ENCODE measurements at regions not wholly inside any gene's neighbourhood (a gene's known extent, or its start where the extent isn't known, plus 50 kb on each side); places are given as distances from the start of the nearest gene placed in this dataset.

DNA sequence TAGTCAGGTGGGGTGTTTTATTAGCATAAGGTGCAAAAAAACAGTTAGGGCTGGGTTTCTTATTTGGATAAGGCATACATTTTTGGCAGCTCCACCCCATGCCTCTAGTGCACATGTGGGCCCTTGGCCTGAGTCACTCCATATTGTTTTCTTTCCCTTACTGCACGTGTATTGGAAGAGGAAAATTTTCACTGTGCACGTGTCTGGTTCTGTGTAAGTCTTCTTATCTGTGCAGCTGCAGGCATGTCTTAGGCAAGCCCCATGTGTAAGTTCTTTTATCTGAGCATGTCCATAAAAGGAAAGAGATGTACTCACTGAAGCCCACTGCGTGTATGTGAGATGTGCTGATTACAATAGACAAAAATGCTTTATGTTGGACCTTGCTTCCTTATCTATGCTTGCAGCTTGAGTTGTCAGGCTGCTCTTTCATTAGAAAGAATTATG, 540.3 kb upstream of the IGFBP3 start:
- TF ChIP-seq CTBP1 (IDR thresholded peaks at IDR 0.05; ENCODE audit: borderline replicate concordance) (no peak), BHLHE40 (IDR thresholded peaks at IDR 0.05; ENCODE audit: borderline replicate concordance) (no peak), FOXM1 (IDR thresholded peaks at IDR 0.05; ENCODE audit: borderline replicate concordance) (no peak), FOXA1 (IDR thresholded peaks at IDR 0.05) (no peak), FOXK2 (IDR thresholded peaks at IDR 0.05) (no peak), TARDBP (IDR thresholded peaks at IDR 0.05) (no peak), L3MBTL2 (conservative IDR thresholded peaks at IDR 0.05) (no peak), ZNF384 (IDR thresholded peaks at IDR 0.05) (no peak), PKNOX1 (IDR thresholded peaks at IDR 0.05) (no peak), NFRKB (IDR thresholded peaks at IDR 0.05) (no peak), SUZ12 (IDR thresholded peaks at IDR 0.05) (no peak)

All from HEK293T (cell line).